Fibroblast of lung (primary cell): ENCODE measurements at regions not wholly inside any gene's neighbourhood (a gene's known extent, or its start where the extent isn't known, plus 50 kb on each side); places are given as distances from the start of the nearest gene placed in this dataset.

ENCODE experiments used
- CTCF ChIP-seq, 2 donors: IDR thresholded peaks in 1 of 2; conservative IDR thresholded peaks in 1 of 2; 1 replicate in 1 of 2; 2 replicates in 1 of 2; pipeline ENCODE4 v1.5.1; 2011 to 2012; ENCODE audit warnings: low read length in 2 of 2, control low read depth in 1 of 2, inconsistent platforms in 1 of 2, low read depth in 1 of 2, mild to moderate bottlenecking in 1 of 2
- EZH2 ChIP-seq: IDR thresholded peaks from 2 replicates; pipeline ENCODE4 v1.5.1; 2012; ENCODE audit warnings: low read length, control low read depth, mild to moderate bottlenecking; ENCODE audit errors: missing control alignments

GRCh38 chr4:182187674-182188073 is 55.5 kb upstream of the TENM3 start:
- TF ChIP-seq CTCF (conservative IDR thresholded peaks at IDR 0.05 in 1 of 2, IDR thresholded peaks at IDR 0.05 in 1 of 2; ENCODE audit: low read depth in 1 of 2, low read length in 2 of 2) (no peak), EZH2 (no peak)
